HEK293 (cell line): ENCODE measurements at regions not wholly inside any gene's neighbourhood (a gene's known extent, or its start where the extent isn't known, plus 50 kb on each side); places are given as distances from the start of the nearest gene placed in this dataset.
"Not testable (repeated sequence)": the region's sequence is repeated elsewhere in the genome, so short reads cannot be mapped to it uniquely, and the experiment has no call there.

ENCODE experiments used
- AEBP2 ChIP-seq: fragments of 450-650 bp; formaldehyde crosslinking; IDR thresholded peaks from 2 replicates; pipeline ENCODE4 v1.5.1; 2016; ENCODE audit warnings: missing biosample characterization, missing genetic modification characterization, borderline replicate concordance
- CTCF ChIP-seq: fragments of 450-650 bp; formaldehyde crosslinking; IDR thresholded peaks from 2 replicates; pipeline ENCODE4 v1.5.1; 2016; ENCODE audit warnings: missing biosample characterization, missing genetic modification characterization
- SP7 ChIP-seq: fragments of 450-650 bp; formaldehyde crosslinking; IDR thresholded peaks from 2 replicates; pipeline ENCODE4 v1.5.1; 2016; ENCODE audit warnings: missing biosample characterization, missing genetic modification characterization
- ZBTB21 ChIP-seq: fragments of 450-650 bp; formaldehyde crosslinking; IDR thresholded peaks from 2 replicates; pipeline ENCODE4 v1.5.1; 2017; ENCODE audit warnings: missing biosample characterization, missing genetic modification characterization
- ZBTB26 ChIP-seq: fragments of 450-650 bp; formaldehyde crosslinking; optimal IDR thresholded peaks from 2 replicates; pipeline ENCODE3; 2016; ENCODE audit warnings: missing biosample characterization, mild to moderate bottlenecking, missing genetic modification characterization
- ZFP41 ChIP-seq: fragments of 450-650 bp; formaldehyde crosslinking; IDR thresholded peaks from 2 replicates; pipeline ENCODE4 v1.5.1; 2016; ENCODE audit warnings: missing biosample characterization, missing genetic modification characterization, borderline replicate concordance
- ZNF133 ChIP-seq: fragments of 450-650 bp; formaldehyde crosslinking; IDR thresholded peaks from 2 replicates; pipeline ENCODE4 v1.5.1; 2016; ENCODE audit warnings: missing biosample characterization, missing genetic modification characterization
- ZNF138 ChIP-seq: fragments of 450-650 bp; formaldehyde crosslinking; IDR thresholded peaks from 2 replicates; pipeline ENCODE4 v1.5.1; 2016; ENCODE audit warnings: missing biosample characterization, missing genetic modification characterization, borderline replicate concordance
- ZNF2 ChIP-seq: fragments of 450-650 bp; formaldehyde crosslinking; IDR thresholded peaks from 2 replicates; pipeline ENCODE4 v1.5.1; 2016; ENCODE audit warnings: missing biosample characterization, missing genetic modification characterization
- ZNF292 ChIP-seq: fragments of 450-650 bp; formaldehyde crosslinking; IDR thresholded peaks from 2 replicates; pipeline ENCODE4 v1.5.1; 2016; ENCODE audit warnings: low read depth, missing biosample characterization, missing genetic modification characterization, borderline replicate concordance
- ZNF335 ChIP-seq: fragments of 450-650 bp; formaldehyde crosslinking; conservative IDR thresholded peaks from 2 replicates; pipeline ENCODE4 v1.5.1; 2016; ENCODE audit warnings: missing biosample characterization, missing genetic modification characterization
- ZNF350 ChIP-seq: fragments of 450-650 bp; formaldehyde crosslinking; IDR thresholded peaks from 2 replicates; pipeline ENCODE4 v1.5.0; 2017; ENCODE audit warnings: missing biosample characterization, mild to moderate bottlenecking, missing genetic modification characterization
- ZNF670 ChIP-seq: fragments of 450-650 bp; formaldehyde crosslinking; IDR thresholded peaks from 2 replicates; pipeline ENCODE4 v1.5.1; 2016; ENCODE audit warnings: missing biosample characterization, missing genetic modification characterization, low read depth
- ZNF768 ChIP-seq: fragments of 450-650 bp; formaldehyde crosslinking; IDR thresholded peaks from 2 replicates; pipeline ENCODE4 v1.5.1; 2018; ENCODE audit warnings: missing biosample characterization, mild to moderate bottlenecking, missing genetic modification characterization

GRCh38 chr12:131295559-131295958, 341.9 kb downstream of the ADGRD1 start:
- TF ChIP-seq ZNF768; CTCF (tag by site-specific recombination); ZBTB21 (tag by site-specific recombination); SP7 (tag by site-specific recombination); ZNF292 (tag by site-specific recombination); AEBP2 (tag by site-specific recombination); ZNF2; ZNF138; ZNF133 (tag by site-specific recombination); ZFP41 (tag by site-specific recombination); ZBTB26 (tag by site-specific recombination); ZNF670; ZNF350 (tag by site-specific recombination); ZNF335: not testable (repeated sequence)
